HG02938 (cell line): ENCODE measurements at regions not wholly inside any gene's neighbourhood (a gene's known extent, or its start where the extent isn't known, plus 50 kb on each side); places are given as distances from the start of the nearest gene placed in this dataset.
"Not testable (repeated sequence)": the region's sequence is repeated elsewhere in the genome, so short reads cannot be mapped to it uniquely, and the experiment has no call there.

ENCODE experiments used
- ATAC-seq: cut with Tn5 transposase; IDR thresholded peaks from one replicate; pipeline ENCODE4 v1.9.1; 2021; ENCODE audit warnings: mild to moderate bottlenecking, moderate library complexity; ENCODE audit not compliant: unreplicated experiment

- ATAC-seq: no peak
Measured at GRCh38 chr18:995629-996028, 91.0 kb downstream of the ADCYAP1 start.

- ATAC-seq: no peak
Measured at GRCh38 chr18:997499-997898, 92.8 kb downstream of the ADCYAP1 start.

- no peak for ATAC-seq
Measured at GRCh38 chr18:998936-999335, 94.3 kb downstream of the ADCYAP1 start.

GRCh38 chr18:1002653-1003178 is 98.0 kb downstream of the ADCYAP1 start:
- ATAC-seq: no peak

GRCh38 chr18:1003499-1003898 is 98.8 kb downstream of the ADCYAP1 start:
- ATAC-seq: no peak

- ATAC-seq: no peak
Measured at GRCh38 chr18:1006304-1006703, 101.6 kb downstream of the ADCYAP1 start.

- ATAC-seq: no peak
Measured at GRCh38 chr18:1006965-1007364, 102.3 kb downstream of the ADCYAP1 start.

- no peak for ATAC-seq
Measured at GRCh38 chr18:1011349-1011748, 106.7 kb downstream of the ADCYAP1 start.

GRCh38 chr18:1012775-1013174 is 108.1 kb downstream of the ADCYAP1 start:
- no peak for ATAC-seq

- no peak for ATAC-seq
Measured at GRCh38 chr18:1013951-1014350, 109.3 kb downstream of the ADCYAP1 start.

GRCh38 chr18:1014509-1014908 is 109.8 kb downstream of the ADCYAP1 start:
- ATAC-seq: no peak

GRCh38 chr18:1014951-1015624 is 110.4 kb downstream of the ADCYAP1 start:
- ATAC-seq: no peak

- ATAC-seq: no peak
Measured at GRCh38 chr18:1015777-1016176, 111.1 kb downstream of the ADCYAP1 start.

- no peak for ATAC-seq
Measured at GRCh38 chr18:1017227-1018058, 112.8 kb downstream of the ADCYAP1 start.

- no peak for ATAC-seq
Measured at GRCh38 chr18:1018181-1018681, 113.6 kb downstream of the ADCYAP1 start.

- no peak for ATAC-seq
Measured at GRCh38 chr18:1019191-1019590, 114.5 kb downstream of the ADCYAP1 start.

GRCh38 chr18:1020731-1021344 is 116.2 kb downstream of the ADCYAP1 start:
- ATAC-seq: no peak

- no peak for ATAC-seq
Measured at GRCh38 chr18:1026930-1027329, 122.3 kb downstream of the ADCYAP1 start.

- ATAC-seq: not testable (repeated sequence)
Measured at GRCh38 chr18:1033092-1033491, 128.4 kb downstream of the ADCYAP1 start.

- no peak for ATAC-seq
Measured at GRCh38 chr18:1034971-1035370, 130.3 kb downstream of the ADCYAP1 start.

GRCh38 chr18:1036926-1037325 is 132.3 kb downstream of the ADCYAP1 start:
- no peak for ATAC-seq
